Activated CD4-positive, alpha-beta T cell treated with anti-CD3 and anti-CD28 coated beads for 48 hours (primary cell): ENCODE measurements at regions not wholly inside any gene's neighbourhood (a gene's known extent, or its start where the extent isn't known, plus 50 kb on each side); places are given as distances from the start of the nearest gene placed in this dataset.

Experiments
- DNase-seq: peaks from one replicate; pipeline ENCODE4 v3.0.0-alpha.2; 2020

GRCh38 chr6:167442796-167443680, 118.2 kb downstream of the TTLL2 start:
- no peak for DNase-seq

DNA sequence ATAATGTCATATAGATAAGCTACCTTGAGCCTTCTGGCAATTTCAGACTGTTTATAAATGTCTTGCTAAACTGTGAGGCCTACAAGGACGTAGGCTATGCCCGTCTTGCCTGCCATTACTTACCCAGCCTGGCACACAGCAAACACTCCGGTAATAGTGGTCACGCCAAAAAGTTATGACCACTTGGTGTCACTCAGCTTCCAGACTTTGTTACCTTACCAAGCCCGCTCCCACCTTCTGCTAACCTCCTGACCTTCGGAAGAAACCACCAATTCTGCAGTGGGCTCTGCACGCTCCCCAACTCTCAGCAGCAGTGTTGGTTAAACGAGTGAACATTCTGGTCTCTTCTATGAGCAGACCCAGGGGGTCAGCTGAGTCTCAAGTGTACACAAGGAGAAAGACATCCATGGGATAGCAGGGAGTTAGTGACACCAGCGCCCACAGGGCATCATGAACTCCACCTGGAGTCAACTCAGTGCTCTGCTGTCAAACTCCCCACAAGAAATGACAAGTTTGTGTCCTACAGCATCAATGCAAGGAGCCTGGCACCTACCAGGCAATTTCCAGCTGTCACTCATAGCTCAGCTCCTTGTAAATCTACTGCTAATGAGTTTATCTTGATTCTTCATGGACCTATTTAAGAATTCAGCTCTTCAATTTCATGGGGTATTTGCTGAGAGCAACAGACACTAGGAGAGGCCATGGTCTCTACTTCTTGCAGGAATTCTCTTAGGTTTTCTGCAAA, 119.9 kb downstream of the TTLL2 start:
- DNase-seq, result no peak

DNA sequence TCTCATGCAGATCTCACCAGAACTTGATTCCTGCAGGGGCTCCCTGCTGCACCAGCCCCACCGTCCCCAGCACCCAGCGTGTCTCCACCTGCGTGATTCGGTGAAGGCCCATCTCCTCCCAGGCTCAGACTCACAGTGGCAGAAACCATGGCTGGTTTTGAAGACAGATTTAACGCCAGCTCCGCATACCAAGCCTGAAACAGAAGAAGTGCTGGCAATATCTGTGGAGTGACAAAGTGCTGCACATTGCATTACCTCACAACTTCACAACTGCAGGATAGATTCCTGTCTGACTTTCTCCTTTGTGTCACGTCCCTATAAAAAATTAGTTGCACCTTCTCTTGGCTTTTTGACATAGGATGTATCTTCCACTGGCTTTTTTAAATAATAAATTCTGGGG, 120.7 kb downstream of the TTLL2 start:
- no peak for DNase-seq

GRCh38 chr6:167446046-167446445, 121.2 kb downstream of the TTLL2 start:
- no peak for DNase-seq

- no peak for DNase-seq
Measured at GRCh38 chr6:167446971-167447370, 122.1 kb downstream of the TTLL2 start.

DNA sequence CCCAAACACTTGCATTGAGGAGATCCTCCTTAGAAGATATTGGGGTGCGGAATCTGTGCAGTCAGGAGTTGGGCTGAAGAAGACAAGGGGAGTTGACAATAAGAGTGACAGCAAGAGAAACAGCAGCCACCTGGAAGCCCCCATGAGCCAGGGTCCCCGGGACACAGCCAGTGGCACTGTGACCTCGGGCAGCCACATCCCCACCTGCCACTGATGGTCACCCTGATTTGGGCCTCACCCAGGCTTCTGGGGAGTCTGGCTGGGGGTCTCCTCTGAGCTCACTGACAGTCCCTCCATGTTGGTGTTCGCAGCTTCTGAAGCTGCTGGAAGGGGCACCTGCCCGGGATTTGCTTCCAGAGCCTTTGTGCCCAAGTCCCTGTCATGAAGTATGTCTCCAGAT, 123.5 kb downstream of the TTLL2 start:
- no peak for DNase-seq

DNA sequence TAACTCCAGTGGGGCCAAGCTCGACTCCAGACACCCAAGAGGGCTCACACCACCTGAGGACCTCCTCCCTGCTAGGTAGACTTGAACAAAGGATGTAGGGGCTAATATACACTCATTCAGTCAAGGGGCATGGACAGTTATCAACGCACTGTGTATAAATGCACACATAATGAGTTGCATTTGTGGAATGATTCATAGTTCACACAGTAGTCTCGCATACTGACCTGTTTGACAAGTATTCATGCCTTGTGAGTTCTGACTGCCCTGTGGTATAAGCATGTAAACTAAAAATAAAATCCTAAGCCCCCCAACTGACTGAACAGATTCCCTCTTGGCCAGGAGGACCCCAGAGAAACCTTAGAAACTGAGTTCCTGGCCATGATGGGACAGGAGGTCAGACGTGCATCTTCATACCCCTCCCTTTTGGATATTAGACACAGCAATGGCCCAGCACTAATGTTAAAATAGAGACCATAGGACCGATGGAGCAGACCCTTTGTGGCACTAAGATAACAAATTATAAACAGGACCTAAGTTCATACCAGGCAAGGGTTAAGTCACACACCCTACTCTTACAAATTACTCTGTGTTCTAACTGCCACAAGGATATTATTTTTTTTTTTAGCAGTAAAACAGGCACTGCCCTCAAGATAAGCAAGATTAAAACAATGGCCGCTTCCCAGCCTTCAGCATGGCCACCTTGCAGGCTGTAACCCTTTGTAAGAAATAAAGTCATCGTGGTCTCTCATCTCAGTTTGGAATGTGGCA, 124.4 kb downstream of the TTLL2 start:
- DNase-seq, result no peak

GRCh38 chr6:167450626-167451025, 125.7 kb downstream of the TTLL2 start:
- no peak for DNase-seq

- DNase-seq, result no peak
Measured at GRCh38 chr6:167452338-167453081, 127.6 kb downstream of the TTLL2 start.

DNA sequence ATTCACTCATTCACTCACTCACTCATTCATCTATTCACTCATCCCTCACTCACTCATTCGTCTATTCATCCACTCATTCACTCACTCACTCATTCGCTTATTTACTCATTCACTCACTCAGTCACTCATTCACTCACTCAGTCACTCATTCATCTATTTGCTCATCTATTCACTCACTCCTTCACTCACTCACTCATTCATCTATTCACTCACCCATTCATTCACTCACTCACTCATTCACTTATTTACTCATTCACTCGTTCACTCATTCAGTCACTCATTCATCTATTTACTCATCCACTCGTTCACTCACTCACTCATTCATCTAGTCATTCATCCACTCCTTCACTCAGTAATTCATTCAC, 128.2 kb downstream of the TTLL2 start:
- DNase-seq, result no peak

DNA sequence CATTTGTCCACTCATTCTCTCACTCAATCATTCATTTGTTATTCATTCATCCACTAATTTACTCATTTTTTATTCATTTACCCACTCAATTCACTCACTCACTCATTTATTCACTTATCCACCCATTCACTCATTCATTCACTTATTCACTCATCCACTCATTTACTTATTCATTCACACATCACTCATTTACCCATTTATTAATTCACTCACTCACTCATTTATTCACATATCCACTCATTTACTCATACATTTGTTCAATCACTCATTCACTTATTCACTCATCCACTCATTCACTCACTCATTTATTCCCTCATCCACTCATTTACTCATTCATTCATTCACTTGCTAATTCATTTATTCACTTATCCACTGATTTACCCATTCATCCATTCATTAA, 129.1 kb downstream of the TTLL2 start:
- no peak for DNase-seq

- no peak for DNase-seq
Measured at GRCh38 chr6:167455371-167455770, 130.5 kb downstream of the TTLL2 start.

DNA sequence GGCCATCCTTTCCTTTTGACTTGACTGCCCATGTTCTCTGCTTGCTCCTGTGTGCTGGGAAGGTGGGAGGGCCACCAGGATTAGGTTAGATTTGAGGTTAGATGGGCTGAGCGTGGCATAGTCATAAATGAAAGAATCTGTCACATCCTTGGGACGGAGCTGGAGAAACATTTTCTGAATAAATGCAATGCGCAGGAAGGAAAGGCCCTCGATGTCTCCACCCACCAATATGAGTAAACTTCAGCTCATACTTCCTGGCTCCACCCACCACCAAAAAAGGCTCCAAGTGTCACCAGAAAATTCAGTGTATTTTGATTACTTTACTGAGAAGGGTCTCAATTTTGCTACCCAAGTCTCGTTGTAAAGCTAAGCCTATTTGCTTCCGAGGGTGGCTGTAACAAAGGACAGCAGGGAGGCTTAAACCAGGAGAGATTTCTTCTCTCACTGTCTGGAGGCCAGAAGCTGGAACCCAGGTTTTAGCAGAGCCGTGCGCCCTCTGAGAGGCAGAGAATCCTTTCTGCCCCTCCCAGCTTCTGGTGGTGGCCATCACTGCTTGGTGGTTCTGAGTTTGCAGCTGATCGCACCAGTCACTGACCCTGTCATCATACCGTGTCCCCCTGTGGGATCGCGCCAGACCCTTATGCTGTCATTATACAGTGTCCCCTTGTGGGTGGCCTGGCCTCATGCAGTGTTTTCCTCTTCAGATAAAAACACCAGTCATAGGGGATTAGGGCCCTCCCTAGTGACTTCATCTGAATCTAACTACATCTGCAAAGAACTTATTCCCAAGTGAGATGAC, 137.8 kb downstream of the TTLL2 start:
- DNase-seq, result no peak

- DNase-seq, result no peak
Measured at GRCh38 chr6:167464177-167464576, 139.3 kb downstream of the TTLL2 start.

DNA sequence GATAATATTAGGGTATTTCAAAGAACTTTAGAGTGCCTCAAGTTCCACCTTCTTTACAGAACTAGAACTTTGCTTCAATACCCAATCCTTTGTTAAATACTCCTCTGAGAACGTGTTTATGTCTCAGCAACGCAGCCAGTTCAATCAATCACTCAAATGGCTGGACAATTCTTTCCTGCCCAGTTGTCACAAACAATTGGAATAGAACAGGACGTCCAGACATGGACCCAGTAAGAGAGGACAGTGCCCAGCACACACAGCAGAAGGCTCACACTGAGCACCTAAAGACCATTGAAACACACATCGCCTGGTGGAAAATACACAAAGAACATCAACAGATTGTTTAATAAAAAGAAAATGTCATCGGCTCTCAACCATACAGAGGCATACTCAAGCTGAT, 140.6 kb downstream of the TTLL2 start:
- DNase-seq, result no peak

GRCh38 chr6:167467282-167467681, 142.4 kb downstream of the TTLL2 start:
- DNase-seq, result no peak

GRCh38 chr6:167467793-167468431, 143.0 kb downstream of the TTLL2 start:
- no peak for DNase-seq

DNA sequence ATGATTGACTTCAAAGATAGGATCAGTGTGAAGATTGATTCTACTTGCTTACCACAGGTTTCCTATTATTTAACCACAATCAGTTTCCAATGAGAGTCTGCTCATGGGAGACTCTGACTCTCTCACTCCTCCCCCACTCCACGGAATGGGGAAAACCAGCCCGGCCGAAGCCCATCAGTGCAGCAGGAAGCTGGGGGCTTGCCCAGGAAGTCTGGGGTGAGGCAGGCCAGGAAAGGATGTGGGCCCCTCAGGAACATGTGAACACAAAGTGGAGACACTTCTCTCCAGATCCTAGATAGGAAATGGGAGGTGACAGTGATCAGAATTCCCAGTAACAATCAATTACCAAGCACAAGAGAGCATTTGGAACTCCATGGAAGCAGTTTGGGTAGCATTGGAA, 144.2 kb downstream of the TTLL2 start:
- DNase-seq, result no peak

GRCh38 chr6:167469672-167470071, 144.8 kb downstream of the TTLL2 start:
- DNase-seq, result no peak

DNA sequence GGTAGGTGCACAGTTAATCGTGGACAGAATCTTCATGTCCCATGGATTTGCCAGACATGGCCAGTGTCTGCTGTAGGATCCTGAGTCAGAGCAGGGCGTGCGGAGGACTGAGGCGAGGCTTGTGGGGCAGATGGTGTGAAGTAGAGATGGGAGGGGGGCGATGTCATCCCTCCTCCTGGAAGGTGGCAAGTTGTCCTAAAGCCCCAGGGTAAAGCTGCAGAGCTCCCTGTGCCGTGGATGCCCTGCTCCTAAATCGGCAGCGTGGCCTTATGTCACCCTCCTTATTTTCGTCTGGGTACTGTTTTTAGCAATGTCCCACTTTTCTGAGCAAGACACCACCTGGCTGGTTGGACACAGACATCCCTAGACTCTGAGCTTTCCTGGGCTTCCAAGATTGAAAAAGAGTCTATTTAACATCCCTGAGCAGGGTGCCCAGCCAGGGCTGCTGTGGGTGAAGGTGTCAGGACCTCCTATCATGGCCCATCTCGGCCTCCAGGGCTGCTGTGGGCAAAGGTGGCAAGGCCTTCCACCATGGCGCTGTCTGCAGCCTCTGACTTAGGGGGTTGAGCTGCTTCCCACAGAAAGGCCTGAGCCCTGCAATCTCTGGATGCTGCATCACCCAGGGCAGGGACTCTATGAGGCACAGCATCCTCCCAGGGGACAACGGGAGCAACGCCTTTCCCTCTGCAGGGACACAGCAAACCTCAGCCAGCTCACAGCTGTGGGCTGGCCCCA, 145.4 kb downstream of the TTLL2 start:
- DNase-seq, result no peak
